ENCODE measurements at regions not wholly inside any gene's neighbourhood (a gene's known extent, or its start where the extent isn't known, plus 50 kb on each side); places are given as distances from the start of the nearest gene placed in this dataset.

DNA sequence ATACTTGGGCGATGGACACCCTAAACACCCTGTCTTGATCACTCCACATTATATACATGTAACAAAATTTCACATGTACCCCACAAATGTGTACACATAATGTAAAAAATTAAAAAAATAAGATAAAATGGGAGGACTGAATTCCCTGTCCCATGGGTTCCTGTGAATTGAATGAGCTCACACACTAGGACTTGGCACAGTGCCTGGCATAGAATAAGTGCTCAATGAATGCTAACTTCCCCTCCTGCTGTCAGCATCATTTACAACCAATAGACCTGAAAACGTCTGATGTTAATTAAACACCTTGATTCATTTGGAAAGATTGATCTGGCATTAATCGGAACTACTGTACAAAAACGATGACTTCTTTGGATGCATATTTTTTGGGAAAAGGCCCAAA, 117.3 kb upstream of the ZNF438 start:
- TF ChIP-seq, protein P1, sequence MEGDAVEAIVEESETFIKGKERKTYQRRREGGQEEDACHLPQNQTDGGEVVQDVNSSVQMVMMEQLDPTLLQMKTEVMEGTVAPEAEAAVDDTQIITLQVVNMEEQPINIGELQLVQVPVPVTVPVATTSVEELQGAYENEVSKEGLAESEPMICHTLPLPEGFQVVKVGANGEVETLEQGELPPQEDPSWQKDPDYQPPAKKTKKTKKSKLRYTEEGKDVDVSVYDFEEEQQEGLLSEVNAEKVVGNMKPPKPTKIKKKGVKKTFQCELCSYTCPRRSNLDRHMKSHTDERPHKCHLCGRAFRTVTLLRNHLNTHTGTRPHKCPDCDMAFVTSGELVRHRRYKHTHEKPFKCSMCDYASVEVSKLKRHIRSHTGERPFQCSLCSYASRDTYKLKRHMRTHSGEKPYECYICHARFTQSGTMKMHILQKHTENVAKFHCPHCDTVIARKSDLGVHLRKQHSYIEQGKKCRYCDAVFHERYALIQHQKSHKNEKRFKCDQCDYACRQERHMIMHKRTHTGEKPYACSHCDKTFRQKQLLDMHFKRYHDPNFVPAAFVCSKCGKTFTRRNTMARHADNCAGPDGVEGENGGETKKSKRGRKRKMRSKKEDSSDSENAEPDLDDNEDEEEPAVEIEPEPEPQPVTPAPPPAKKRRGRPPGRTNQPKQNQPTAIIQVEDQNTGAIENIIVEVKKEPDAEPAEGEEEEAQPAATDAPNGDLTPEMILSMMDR (IDR thresholded peaks at IDR 0.05; ENCODE audit: extremely low read depth in 1 of 2, insufficient read depth in 1 of 2, low read depth in 1 of 2, low read length in 2 of 2) = no peak
- TF ChIP-seq, protein P2, sequence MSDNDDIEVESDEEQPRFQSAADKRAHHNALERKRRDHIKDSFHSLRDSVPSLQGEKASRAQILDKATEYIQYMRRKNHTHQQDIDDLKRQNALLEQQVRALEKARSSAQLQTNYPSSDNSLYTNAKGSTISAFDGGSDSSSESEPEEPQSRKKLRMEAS (IDR thresholded peaks at IDR 0.05; ENCODE audit: insufficient read depth, insufficient read length) = no peak
- TF ChIP-seq POLR2A (IDR thresholded peaks at IDR 0.05; ENCODE audit: low read depth, low read length) (no peak), POLR2AphosphoS5 (IDR thresholded peaks at IDR 0.05; ENCODE audit: insufficient read depth, low read depth, low read length) (no peak), EZH2 (IDR thresholded peaks at IDR 0.05; ENCODE audit: borderline replicate concordance, low read depth, low read length, severe bottlenecking) (no peak)
